ENCODE measurements at regions not wholly inside any gene's neighbourhood (a gene's known extent, or its start where the extent isn't known, plus 50 kb on each side); places are given as distances from the start of the nearest gene placed in this dataset.

GRCh38 chr12:115771065-115771464 is 506.4 kb downstream of the MED13L start:
- no peaks in the 10 kb centered on the region for H3K4me1 ChIP-seq (ENCODE audit: control insufficient read depth in 1 of 2, insufficient read depth in 2 of 2, low read length in 2 of 2)
- WGBS (ENCODE audit: insufficient coverage), result 69% methylated on average over 2 of the region's 2 CpGs
- H3K27me3 Mint-ChIP-seq (ENCODE audit: low read depth in 3 of 3), result peaks cover 1 to 6% (median 4%) of the 10 kb centered on the region in 3 donors
- H3K79me2 ChIP-seq (ENCODE audit: insufficient read depth, low read length), result no peaks in the 10 kb centered on the region
- no peak overlapping the region for H3K27ac ChIP-seq (ENCODE audit: low read depth in 1 of 2, low read length in 2 of 2)
- peaks cover 0 to 7% (median 0%) of the 10 kb centered on the region in 7 donors for H3K9me3 Mint-ChIP-seq
- H3K9me3 ChIP-seq (replicated peaks in 1 of 2; ENCODE audit: control insufficient read depth in 1 of 2, insufficient read depth in 1 of 2, low read length in 2 of 2), result no peaks in the 10 kb centered on the region
- H3K4me2 ChIP-seq (replicated peaks; ENCODE audit: extremely low read depth, low read length, poor library complexity, severe bottlenecking), result no peak overlapping the region
- H3K36me3 ChIP-seq (replicated peaks in 1 of 2; ENCODE audit: control insufficient read depth in 1 of 2, insufficient read depth in 2 of 2, low read length in 2 of 2), result no peaks in the 10 kb centered on the region
- TF ChIP-seq CTCF (IDR thresholded peaks at IDR 0.05), result no peak
- DNase-seq, result no peak
- H3K9ac ChIP-seq (ENCODE audit: insufficient read depth, low read length, poor library complexity, severe bottlenecking), result no peak overlapping the region
- intact Hi-C loops (cut with micrococcal nuclease), result no loop called here
- H3K4me3 ChIP-seq (replicated peaks in 1 of 3; ENCODE audit: low read depth in 2 of 3, low read length in 3 of 3), result no peak overlapping the region
- no peak overlapping the region for H2AFZ ChIP-seq (ENCODE audit: insufficient read depth, low read depth, low read length, poor library complexity, severe bottlenecking)
- no peaks in the 10 kb centered on the region for H3K36me3 Mint-ChIP-seq
- no peak overlapping the region for H3K4me3 Mint-ChIP-seq
- no peaks in the 10 kb centered on the region for H4K20me1 ChIP-seq (ENCODE audit: insufficient read depth, low read length)
- no peaks in the 10 kb centered on the region for H3K27me3 ChIP-seq (ENCODE audit: control insufficient read depth in 2 of 2, insufficient read depth in 2 of 2, low read length in 2 of 2)
- no peaks in the 10 kb centered on the region for H3K4me1 Mint-ChIP-seq
- H3K27ac Mint-ChIP-seq, result no peak overlapping the region

- no peak for DNase-seq
- Mint-ChIP-seq H3K27me3 (ENCODE audit: low read depth in 3 of 3) (peaks cover 1 to 6% (median 4%) of the 10 kb centered on the region in 3 donors), H3K4me1 (no peaks in the 10 kb centered on the region), H3K36me3 (no peaks in the 10 kb centered on the region), H3K27ac (no peak overlapping the region), H3K9me3 (peaks cover 0 to 7% (median 0%) of the 10 kb centered on the region in 7 donors), H3K4me3 (no peak overlapping the region)
- Histone ChIP-seq H3K4me1 (ENCODE audit: control insufficient read depth in 1 of 2, insufficient read depth in 2 of 2, low read length in 2 of 2) (no peaks in the 10 kb centered on the region), H3K4me2 (replicated peaks; ENCODE audit: extremely low read depth, low read length, poor library complexity, severe bottlenecking) (no peak overlapping the region), H3K9me3 (replicated peaks in 1 of 2; ENCODE audit: control insufficient read depth in 1 of 2, insufficient read depth in 1 of 2, low read length in 2 of 2) (no peaks in the 10 kb centered on the region), H3K4me3 (replicated peaks in 1 of 3; ENCODE audit: low read depth in 2 of 3, low read length in 3 of 3) (no peak overlapping the region), H3K9ac (ENCODE audit: insufficient read depth, low read length, poor library complexity, severe bottlenecking) (no peak overlapping the region), H3K27ac (ENCODE audit: low read depth in 1 of 2, low read length in 2 of 2) (no peak overlapping the region), H2AFZ (ENCODE audit: insufficient read depth, low read depth, low read length, poor library complexity, severe bottlenecking) (no peak overlapping the region), H4K20me1 (ENCODE audit: insufficient read depth, low read length) (no peaks in the 10 kb centered on the region), H3K79me2 (ENCODE audit: insufficient read depth, low read length) (no peaks in the 10 kb centered on the region), H3K36me3 (replicated peaks in 1 of 2; ENCODE audit: control insufficient read depth in 1 of 2, insufficient read depth in 2 of 2, low read length in 2 of 2) (no peaks in the 10 kb centered on the region), H3K27me3 (ENCODE audit: control insufficient read depth in 2 of 2, insufficient read depth in 2 of 2, low read length in 2 of 2) (no peaks in the 10 kb centered on the region)
- intact Hi-C loops (cut with micrococcal nuclease), result no loop called here
- no peak for TF ChIP-seq CTCF (IDR thresholded peaks at IDR 0.05)
- WGBS (ENCODE audit: insufficient coverage), result 27% methylated on average over 1 of the region's 1 CpG
Observed at GRCh38 chr12:115770643-115771042, 506.9 kb downstream of the MED13L start.
